ENCODE measurements at regions not wholly inside any gene's neighbourhood (a gene's known extent, or its start where the extent isn't known, plus 50 kb on each side); places are given as distances from the start of the nearest gene placed in this dataset.

- no peak for DNase-seq
Observed at GRCh38 chr2:236805800-236806531, 236.3 kb downstream of the ACKR3 start.

GRCh38 chr2:236809716-236810115, 240.1 kb downstream of the ACKR3 start:
- no peak for DNase-seq

- DNase-seq = no peak
Observed at GRCh38 chr2:236811062-236811656, 241.5 kb downstream of the ACKR3 start.

GRCh38 chr2:236813766-236814165, 244.1 kb downstream of the ACKR3 start:
- no peak for DNase-seq

GRCh38 chr2:236814593-236814992, 245.0 kb downstream of the ACKR3 start:
- no peak for DNase-seq

GRCh38 chr2:236815746-236816145, 246.1 kb downstream of the ACKR3 start:
- DNase-seq = no peak

- DNase-seq = no peak
Observed at GRCh38 chr2:236816197-236817170, 246.9 kb downstream of the ACKR3 start.

- DNase-seq = no peak
Observed at GRCh38 chr2:236818281-236819045, 248.8 kb downstream of the ACKR3 start.

GRCh38 chr2:236819275-236820002, 249.8 kb downstream of the ACKR3 start:
- no peak for DNase-seq

GRCh38 chr2:236820763-236821344, 251.2 kb downstream of the ACKR3 start:
- DNase-seq = no peak

GRCh38 chr2:236823041-236823629, 253.5 kb downstream of the ACKR3 start:
- DNase-seq = no peak

- DNase-seq = no peak
Observed at GRCh38 chr2:236823963-236824362, 254.3 kb downstream of the ACKR3 start.

- no peak for DNase-seq
Observed at GRCh38 chr2:236824836-236825235, 255.2 kb downstream of the ACKR3 start.

- DNase-seq = no peak
Observed at GRCh38 chr2:236825989-236826510, 256.4 kb downstream of the ACKR3 start.

GRCh38 chr2:236826606-236827156, 257.1 kb downstream of the ACKR3 start:
- no peak for DNase-seq

GRCh38 chr2:236827997-236828396, 257.7 kb upstream of the COPS8 start:
- DNase-seq = no peak

GRCh38 chr2:236828820-236829219, 256.9 kb upstream of the COPS8 start:
- DNase-seq = no peak

GRCh38 chr2:236830926-236831325, 254.8 kb upstream of the COPS8 start:
- no peak for DNase-seq

- DNase-seq = no peak
Observed at GRCh38 chr2:236831698-236832097, 254.0 kb upstream of the COPS8 start.

- DNase-seq = no peak
Observed at GRCh38 chr2:236833501-236834073, 252.1 kb upstream of the COPS8 start.

Data from activated T-cell treated with anti-CD3 and anti-CD28 coated beads, Interleukin-2, amount 50 U/mL, for 1 hour (primary cell).